Activated gamma-delta T cell treated with Interleukin-2 at 50 U/mL for 16 hours (primary cell): ENCODE measurements at regions not wholly inside any gene's neighbourhood (a gene's known extent, or its start where the extent isn't known, plus 50 kb on each side); places are given as distances from the start of the nearest gene placed in this dataset.

Experiments
- DNase-seq: peaks from one replicate; pipeline ENCODE4 v3.0.0-alpha.2; 2020

DNA sequence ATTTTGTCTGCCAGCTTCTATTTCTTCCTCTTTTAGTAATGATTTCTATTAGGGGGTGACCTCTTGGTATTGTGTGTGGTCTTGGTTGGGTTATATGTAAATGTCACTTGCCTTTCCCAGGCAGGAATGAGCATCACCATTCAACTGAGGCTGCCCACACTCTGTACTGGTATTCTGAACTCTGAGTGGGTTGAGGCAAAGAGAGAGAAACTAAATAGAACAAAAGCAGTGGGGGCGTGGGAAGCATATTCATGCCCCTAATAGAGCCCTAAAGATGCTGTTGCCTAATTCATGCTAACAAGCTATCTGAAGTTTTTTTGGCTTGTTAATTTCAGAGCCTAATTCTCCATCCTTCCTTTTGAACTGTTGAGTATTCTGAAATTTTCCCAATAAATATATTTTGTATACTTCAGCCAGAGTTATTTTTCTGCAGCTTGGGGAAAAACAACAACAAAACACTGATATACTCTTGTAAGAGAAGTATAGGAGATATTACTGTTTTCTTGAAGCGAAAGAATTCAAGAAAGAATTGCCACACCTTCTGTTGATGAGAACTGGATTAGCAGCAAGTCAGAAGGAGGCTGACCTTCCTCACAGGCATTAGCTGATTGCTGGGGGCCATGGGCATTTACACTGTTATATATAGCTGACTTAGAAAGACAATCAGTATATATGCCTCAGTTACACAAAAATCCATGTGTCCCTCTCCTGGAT lies 315.8 kb upstream of the KLF12 start:
- DNase-seq, result no peak

DNA sequence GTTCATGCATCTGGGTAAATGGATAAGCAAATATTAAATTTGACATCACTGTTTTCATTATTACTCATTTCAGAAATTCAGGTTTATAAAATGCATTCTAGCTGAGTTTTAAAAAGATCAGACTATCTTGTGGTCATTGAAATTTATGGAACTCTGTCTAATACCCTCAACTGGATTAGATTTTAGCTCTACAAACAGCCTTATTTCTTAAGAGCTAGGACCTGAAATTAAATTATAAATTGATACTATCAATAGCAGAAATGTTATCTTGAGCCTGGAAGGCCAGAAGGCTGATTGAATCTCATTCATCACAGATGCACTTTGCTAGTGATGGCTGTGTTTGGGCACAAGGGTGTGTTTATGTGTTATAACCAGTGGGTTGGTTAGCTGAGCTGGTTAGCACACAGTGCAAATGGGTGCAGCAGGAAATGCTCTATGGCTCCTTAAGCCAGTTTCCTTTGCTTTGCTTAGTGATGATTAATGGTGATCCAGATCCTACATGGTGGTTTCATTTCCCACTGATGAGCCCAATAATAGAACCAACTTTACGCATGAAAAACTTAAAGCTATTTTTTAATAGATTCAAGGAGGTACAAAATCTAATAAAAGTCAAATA lies 310.8 kb upstream of the KLF12 start:
- DNase-seq, result no peak

DNA sequence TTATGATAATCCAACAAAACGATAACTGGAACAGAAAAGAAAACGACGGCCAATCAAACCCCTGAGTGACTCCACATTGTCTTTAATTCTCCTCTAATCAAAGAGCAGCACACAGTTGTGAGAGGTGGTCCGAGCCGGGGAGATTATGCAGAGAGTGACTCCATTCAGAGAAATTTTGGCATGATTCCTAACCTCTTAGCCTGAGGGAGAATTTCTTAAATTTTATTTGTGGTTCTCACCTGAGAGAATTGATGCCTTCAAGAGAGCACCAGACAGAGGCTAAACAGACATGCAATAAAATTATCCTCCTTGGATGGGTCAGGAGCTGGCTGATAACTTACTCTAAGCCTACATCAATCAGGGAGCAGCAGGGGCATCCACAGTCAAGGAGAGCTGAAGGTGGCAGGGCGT lies 310.0 kb upstream of the KLF12 start:
- no peak for DNase-seq

DNA sequence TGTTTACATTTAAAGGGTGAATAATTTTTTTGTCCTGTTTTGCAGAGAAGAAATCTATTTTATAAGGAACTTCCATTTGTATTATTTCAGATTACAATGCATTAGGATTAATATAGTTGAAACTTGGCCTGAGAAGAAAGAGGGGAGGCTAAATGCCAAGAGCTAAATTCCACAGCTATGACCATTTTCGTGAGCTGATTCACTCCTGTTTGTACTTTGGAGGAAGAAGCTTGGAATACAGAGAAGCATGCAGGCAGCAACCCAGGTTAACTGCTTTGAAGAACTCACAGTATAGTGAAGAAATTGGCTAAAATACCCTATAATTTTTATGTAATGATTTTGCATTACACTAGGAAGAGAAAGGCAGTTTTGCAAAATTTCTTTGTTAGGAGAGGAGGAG lies 309.4 kb upstream of the KLF12 start:
- DNase-seq, result no peak

DNA sequence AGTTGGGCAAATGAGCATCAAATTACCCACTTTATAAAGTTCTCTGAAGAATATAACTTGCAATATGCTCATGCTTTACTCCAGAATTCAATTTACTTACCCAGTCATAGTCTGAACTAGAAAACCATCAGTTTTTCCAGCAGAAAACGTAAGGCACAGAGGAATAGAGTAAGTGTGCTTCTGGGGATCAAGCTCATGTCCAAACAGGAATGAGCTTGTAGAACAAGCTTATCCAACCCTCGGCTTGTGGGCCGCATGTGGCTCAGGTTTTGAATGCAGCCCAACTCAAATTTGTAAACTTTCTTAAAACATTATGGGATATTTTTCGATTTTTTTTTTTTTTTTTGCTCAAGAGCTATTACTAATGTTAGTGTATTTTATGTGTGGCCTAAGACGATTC lies 308.5 kb upstream of the KLF12 start:
- no peak for DNase-seq

DNA sequence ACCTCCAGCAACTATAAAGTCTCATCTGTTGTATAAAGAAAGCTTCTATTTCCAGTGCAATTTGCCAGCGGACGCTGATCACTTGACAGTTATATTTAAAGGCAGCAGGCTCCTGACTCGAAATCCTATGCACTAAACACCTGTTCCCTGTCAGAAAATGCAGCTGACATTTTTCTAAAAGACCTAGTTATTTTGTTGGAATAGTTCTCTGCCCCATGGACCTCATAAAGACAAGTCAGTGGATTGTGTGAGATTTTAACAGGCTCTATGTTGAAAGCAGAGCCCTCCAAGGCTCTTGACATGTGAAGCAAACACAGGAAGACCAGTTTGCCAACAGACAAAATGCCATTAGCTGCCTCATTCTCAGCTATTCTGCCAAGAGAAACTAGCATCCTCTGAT lies 304.7 kb upstream of the KLF12 start:
- no peak for DNase-seq

DNA sequence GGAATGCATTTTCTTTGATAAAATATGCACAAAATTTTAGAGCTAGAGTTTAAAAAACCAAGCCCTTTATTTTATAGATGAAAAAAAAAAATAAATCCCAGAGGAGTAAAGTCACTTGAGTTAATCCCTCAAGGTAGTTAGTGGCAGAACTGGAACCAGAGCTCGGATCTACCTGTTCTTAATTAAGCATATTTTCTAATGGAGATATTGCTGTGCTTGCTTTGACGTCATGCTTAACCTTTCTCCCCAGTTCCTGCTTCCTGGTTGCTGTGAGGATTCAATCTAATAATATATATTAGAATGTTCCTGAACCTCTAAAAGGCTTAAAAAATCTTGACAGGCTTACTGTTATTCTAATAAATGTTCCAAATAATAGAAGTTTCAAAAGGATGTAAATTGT lies 300.6 kb upstream of the KLF12 start:
- DNase-seq, result no peak

DNA sequence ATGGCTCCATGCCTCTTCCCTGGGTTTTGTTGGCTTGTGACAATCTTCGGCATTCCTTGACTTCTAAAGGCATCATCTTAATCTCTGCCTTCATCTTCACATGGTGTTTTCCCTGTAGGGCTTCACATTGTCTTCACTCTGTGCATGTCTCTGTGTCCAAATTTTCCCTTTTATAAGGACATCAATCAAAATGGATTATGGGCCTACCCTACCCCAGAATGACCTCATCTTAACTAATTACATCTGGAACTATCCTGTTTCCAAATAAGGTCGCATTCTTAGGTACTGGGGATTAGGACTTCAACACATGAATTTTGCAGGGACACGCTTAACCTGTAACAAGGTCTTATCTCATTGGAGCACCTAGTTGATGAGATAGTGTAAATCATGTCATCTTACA lies 290.3 kb upstream of the KLF12 start:
- no peak for DNase-seq

DNA sequence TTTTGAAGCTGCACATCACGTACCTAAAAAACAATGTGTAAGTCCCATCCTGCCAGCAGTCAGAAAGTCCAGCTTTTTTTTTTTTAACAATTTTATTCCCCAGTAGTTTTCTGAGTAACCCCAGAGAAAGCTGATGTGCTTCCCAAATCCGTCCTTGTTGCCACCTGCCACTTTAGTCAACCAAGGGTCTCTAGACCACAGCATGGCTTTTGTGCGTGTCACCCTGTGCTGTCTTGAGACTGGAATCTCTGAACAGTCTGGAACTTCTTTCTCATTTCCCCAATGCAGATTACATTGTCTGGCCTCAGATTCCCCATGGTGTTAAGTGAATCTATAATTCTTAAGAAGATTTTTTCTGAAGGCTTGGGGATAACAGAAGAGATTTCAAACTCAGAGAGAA lies 289.2 kb upstream of the KLF12 start:
- DNase-seq, result no peak

DNA sequence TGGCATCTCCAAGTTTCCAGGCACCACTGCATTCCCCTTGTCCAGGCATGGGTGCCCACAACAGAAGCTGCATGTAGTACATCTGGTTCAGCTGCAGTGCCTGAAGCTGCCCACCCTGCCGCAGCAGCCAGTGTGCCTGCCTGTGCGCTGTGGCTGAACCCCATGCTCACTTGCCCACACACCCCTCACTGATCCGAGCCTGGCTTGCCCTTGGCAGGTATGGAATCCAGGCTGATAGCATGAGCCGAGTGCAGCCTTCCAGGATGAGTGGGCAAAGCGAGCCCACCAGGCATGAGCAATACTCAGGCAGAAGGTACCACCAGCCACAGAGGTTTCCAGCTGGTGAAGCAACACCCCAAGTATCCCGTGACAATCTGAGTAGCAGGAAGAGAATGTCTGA lies 280.3 kb upstream of the KLF12 start:
- DNase-seq, result no peak

DNA sequence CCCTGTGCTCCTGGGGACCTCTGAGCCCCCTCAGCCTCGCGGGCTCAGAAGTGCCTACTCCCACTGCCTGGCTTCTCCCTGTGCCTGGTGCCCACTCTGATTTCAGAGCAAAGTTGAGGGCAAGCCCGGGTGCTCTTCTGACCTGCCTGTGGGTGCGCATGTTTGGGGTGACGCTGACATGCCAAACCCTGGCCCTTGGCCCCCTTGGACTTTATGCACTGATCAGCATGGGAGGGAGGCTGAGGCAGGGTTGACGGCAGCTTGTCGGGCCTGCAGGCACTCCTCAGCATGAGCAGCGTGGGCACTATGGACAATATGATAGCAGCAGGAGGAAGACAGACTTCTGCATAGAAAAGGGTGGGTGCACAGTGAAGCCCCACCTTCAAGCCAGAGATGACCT lies 279.3 kb upstream of the KLF12 start:
- no peak for DNase-seq

DNA sequence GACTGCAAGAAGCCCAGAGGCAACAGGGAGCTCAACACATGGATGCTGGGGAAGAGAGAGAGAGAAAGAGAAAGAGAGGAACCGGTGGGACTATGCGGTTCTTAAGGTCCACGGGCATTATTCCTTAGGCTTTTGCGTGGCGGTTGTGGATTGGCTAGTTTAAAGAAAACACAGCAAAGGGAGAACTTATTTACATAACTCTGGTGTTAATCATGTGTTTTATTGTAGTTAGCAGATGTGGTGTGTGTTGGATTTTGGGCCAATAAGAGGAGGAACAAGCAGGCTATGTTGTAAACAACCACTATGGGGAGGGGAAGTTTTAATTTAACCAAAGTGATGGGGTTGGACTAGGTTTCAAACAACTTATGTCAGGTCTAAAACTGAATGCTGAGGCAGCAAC lies 275.3 kb upstream of the KLF12 start:
- no peak for DNase-seq

DNA sequence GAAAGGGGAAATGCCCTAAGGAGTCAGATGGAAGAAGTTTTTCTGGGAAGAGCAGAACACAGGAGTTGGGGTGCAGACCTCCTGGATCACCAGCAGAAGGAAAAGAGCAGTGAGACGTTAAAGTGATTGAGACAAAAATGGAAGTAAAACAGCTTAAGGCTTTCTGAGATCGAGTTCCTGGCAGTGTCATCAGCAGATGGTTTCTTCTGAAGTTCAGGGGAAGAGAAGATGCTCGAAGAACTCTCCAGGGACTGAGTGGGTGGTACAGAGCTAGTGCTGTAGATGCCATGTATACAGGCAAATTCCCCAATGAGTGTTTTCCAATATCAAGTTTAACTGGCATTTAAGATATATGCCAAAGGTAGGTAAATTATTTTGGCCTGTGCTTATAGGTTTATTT lies 272.2 kb upstream of the KLF12 start:
- no peak for DNase-seq

DNA sequence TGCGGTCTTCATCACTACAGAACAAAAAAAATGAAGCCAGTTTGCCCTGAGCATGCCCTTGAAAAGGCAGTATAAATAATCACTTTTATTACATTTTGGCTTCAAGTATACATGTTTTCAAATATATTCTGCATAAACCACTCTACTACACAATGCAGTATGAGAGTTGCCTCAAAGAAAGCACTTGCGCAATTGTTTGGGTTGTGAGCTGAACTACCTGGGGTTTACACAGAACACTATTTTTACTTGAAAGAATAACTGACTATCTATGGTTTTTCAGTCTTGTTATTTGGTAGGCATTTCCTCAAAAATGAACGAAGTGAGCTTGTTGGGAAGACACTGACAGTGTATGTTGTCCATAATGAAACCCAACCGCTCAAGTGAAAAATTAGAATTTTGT lies 264.4 kb upstream of the KLF12 start:
- no peak for DNase-seq

DNA sequence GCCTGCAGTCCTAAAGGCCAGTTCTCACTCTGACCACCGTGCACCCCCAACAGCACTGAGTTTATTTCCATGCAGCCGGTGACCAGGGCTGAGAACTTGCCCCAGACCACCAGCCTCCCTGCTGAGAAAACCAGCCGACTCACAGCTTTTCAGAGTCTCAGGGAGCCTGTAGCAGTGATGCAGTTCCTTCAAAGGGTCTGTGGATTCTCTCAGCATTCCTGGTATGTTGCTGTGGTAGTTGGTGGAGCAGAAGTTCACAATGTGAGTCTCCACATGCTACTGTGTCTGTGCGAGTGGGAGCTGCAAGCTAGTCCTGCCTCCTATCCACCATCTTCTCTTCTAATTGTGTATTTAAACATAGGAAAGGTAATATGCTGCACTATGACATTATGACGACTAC lies 254.9 kb upstream of the KLF12 start:
- DNase-seq, result no peak

DNA sequence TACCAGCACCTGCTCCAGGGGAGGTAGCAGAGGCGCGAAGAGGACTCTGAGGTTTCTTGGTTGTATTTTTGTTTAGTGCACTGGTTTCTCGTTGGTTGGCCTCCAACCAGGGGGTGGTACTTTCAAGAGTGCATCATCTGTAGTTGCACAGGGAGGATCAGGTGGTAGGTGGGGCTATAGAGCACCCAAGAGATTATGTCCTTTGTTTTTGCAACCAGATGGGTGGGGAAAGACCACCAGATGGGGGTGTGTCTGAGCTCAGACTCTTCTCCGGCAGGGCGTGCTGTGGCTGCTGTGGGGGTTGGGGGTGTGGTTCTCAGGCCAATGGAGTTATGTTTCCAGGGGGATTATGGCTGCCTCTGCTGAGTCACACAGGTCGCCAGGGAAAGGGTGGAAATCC lies 254.4 kb upstream of the KLF12 start:
- no peak for DNase-seq

DNA sequence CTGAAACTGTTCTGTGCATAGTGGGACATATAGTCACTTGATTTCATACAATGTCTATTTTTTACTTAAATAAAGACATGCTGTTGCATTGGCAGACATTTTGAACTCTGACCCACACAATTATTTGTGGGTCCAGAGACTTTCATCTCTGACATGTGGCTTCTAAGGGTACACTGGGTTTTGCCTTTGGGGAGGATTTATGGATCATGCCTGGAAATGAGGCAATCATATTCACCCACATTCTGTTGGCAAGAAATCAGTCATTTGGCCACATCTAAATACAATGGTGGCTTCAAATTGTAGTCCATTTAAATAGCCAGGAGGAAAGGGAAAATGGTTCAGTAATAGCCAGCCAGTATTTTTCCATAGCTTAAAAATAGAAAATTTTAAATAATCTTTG lies 238.3 kb upstream of the KLF12 start:
- DNase-seq, result no peak

DNA sequence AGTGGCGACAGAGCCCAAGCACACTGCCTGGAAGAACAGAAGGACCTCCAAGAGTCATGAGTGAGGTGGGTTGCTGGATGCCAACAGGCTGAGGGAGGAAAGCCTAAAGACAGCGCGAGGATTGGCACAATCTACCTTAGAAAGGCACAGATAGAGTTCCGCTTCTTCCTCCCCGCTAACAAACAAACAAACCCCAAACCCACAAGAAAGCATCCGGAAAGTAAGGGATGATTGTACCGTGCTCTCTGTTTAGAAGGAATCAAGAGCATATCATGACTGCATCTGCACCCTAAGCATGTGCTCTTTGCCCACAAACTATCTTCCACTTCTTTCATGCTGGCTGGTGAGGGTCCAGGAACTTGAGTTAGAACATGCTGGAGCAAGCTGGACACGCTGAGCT lies 233.0 kb upstream of the KLF12 start:
- no peak for DNase-seq

DNA sequence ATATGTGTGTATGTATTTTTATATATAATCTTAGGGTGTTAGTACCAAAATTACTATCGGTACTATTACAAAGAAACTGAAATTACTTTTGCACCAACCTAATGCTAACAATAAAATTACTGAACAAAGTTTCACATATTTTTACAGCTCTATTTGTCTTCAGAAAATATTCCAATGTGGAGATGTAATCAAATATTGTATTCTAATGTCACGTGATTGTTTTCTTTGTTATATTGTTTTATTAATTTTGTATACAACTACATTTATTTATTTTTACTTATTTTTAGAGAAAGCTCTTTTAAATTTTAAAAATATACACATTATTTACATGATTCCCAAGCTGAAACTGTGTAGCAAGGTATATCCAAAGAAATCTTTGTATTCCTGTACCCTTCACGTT lies 227.1 kb upstream of the KLF12 start:
- no peak for DNase-seq

DNA sequence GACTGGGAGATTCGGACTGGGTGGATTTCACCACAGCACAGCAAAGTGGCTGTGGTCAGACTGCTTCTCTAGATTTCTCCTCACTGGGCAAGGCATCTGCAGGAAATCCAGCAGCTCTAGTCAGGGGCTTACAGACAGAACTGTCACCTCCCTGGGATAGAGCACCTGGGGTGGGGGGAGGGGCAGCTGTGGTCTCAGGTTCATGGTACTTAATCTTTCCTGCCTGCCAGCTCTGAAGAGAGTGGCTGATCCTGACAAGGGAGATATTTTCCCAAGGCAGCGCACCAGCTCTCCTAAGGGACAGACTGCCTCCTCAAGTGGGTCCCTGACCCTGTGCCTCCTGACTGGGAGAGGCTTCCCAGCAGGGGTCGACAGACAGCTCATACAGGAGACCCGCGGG lies 212.8 kb upstream of the KLF12 start:
- DNase-seq, result no peak

DNA sequence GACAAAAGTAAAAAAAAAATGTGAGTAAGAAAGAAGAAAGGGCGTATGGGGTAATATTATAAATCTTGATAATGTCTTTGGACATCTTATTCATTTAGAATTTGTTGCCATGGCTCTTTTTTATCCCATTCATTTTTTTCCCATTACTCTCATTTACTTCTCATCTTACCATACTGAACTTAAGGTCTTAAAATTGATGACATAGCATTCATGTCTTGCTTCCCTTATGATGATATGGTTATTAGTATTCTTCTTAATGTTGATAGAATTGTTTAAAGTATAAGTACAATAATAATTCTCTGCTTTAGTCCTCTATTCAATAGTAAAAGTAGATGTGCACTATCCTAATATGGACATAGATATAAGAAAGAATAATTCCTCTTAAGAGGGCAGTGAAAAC lies 204.1 kb upstream of the KLF12 start:
- DNase-seq, result no peak

DNA sequence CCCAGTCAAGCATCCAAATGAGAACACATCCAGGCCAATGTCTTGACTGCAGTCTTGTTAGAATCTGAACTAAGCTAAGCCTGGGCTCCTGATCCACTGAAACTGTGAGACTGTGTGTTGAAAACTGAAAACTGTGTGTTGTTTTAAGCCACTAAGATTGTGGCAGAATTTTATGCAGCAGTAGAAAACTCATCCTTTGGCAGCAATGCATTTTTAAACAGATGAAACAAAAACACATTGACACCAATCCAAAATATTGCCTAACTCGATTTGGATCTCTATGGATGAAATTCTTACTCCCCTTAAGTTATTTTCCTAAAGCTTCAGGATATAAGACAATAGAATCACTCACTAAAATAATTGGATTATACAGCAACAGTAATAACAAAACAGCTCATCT lies 202.3 kb upstream of the KLF12 start:
- no peak for DNase-seq

DNA sequence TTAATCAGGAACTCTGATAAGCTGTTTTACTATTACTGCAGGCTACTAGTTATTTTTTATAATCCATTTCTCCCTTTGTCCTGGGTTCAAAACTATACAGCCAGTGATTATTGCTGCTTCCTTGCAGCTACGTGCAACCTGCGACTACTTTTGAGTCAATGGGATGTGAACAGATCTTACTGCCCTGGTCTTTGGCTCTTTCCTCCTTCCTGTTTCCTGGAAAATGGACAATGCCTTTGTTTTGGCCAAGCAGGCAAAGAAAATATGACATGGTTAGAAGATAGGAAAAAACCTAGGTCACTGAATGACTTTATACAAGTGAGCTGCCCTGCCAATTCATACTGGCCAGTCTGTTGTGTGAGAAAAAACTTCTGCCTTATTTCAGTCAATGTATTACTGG lies 201.2 kb upstream of the KLF12 start:
- no peak for DNase-seq

DNA sequence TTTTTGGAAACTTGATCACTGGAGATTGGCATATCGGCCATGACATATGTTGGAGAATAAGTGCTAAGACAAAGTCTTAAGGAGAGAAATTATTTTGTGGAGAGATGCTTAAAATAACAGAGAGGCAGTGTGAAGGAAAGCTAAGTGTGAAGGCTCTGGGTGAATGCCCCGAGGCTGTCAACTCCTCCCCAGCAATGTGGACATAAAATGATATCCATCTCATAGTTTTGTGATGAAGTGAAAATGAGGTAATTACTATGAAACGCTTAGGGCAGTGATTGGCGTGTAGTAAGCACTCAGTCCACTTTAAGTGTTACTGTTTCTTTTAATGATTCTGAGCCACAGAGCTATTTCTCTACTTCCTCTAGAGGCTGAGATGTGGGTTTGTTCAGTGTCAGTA lies 195.8 kb upstream of the KLF12 start:
- no peak for DNase-seq

DNA sequence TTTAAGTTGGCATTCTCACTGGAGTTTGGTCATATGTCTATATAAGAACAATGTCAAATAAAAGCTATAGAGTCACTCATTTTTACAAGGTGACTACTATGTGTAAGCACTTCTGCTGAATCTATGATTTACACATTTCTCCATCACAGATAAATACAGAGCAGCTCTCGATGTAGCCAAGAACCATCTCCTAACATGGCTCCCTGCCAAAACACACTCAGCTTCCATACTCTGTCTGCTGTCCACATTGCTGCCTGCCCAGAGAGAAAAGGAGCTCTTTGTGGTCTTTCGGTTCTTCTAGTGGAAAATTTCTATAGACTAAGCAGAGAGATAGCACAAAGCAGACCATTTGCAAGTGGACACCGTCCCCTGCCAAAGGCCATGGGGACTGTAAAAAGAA lies 190.9 kb upstream of the KLF12 start:
- no peak for DNase-seq
